T-helper 2 cell treated with Interferon-gamma antibody and Interleukin-4, amounts not matched to agents 5 μg/mL and 100 μg/mL, for 36 hours (primary cell): ENCODE measurements at regions not wholly inside any gene's neighbourhood (a gene's known extent, or its start where the extent isn't known, plus 50 kb on each side); places are given as distances from the start of the nearest gene placed in this dataset.
A peak's percentile ranks its signal among the peaks of the same experiment; 100 is the strongest.
"Not testable (repeated sequence)": the region's sequence is repeated elsewhere in the genome, so short reads cannot be mapped to it uniquely, and the experiment has no call there.

Experiments
- DNase-seq: peaks from one replicate; pipeline ENCODE4 v3.0.0; 2021; ENCODE audit warnings: low spot score
- H3K27ac Mint-ChIP-seq: one replicate; pipeline ENCODE4 v1.8.0; 2021; ENCODE audit warnings: mild to moderate bottlenecking, mixed read lengths
- H3K27me3 Mint-ChIP-seq: one replicate; pipeline ENCODE4 v1.8.0; 2021; ENCODE audit warnings: low read depth, mixed read lengths
- H3K36me3 Mint-ChIP-seq: one replicate; pipeline ENCODE4 v1.8.0; 2021; ENCODE audit warnings: low read depth, mixed read lengths
- H3K4me1 Mint-ChIP-seq: one replicate; pipeline ENCODE4 v1.8.0; 2021; ENCODE audit warnings: low read depth, mixed read lengths
- H3K4me3 Mint-ChIP-seq: one replicate; pipeline ENCODE4 v1.8.0; 2022; ENCODE audit warnings: mild to moderate bottlenecking, moderate library complexity, mixed read lengths
- H3K9me3 Mint-ChIP-seq: one replicate; pipeline ENCODE4 v1.8.0; 2021; ENCODE audit warnings: mixed read lengths

GRCh38 chr2:121063471-121063870 is 221.5 kb downstream of the TFCP2L1 start:
- Mint-ChIP-seq H3K4me1 (no peaks in the 10 kb centered on the region), H3K36me3 (no peaks in the 10 kb centered on the region), H3K4me3 (no peak overlapping the region), H3K27me3 (no peaks in the 10 kb centered on the region), H3K27ac (no peak overlapping the region), H3K9me3 (no peaks in the 10 kb centered on the region)
- no peak for DNase-seq

DNA sequence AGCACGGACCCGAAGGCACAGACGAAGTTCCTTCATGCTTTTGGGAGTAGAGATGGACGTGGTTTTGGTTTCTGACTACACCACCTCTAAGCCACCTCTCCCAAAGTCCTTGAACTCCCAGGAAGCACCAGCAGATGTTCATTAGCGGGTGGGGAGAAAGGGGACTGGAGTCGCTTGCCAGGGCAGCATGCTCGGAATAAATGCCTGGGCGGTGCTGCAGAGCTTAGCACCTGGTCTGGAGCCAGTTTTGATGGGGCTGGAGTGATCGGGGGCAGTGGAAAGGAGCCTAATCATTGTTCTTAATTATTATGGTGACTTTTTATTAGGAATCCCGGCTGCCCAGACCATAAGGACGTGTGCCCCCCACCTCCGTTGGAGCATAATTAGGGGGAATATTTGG is 220.8 kb downstream of the TFCP2L1 start:
- Mint-ChIP-seq H3K27ac (no peak overlapping the region), H3K4me1 (no peaks in the 10 kb centered on the region)

GRCh38 chr2:121065239-121065638 is 219.8 kb downstream of the TFCP2L1 start:
- DNase-seq, result no peak
- no peak overlapping the region for H3K27ac Mint-ChIP-seq
- no peak overlapping the region for H3K4me3 Mint-ChIP-seq
- H3K36me3 Mint-ChIP-seq, result no peaks in the 10 kb centered on the region
- no peaks in the 10 kb centered on the region for H3K27me3 Mint-ChIP-seq
- H3K9me3 Mint-ChIP-seq, result no peaks in the 10 kb centered on the region
- no peaks in the 10 kb centered on the region for H3K4me1 Mint-ChIP-seq

More for the DNA sequence above, 220.8 kb downstream of the TFCP2L1 start:
- Mint-ChIP-seq H3K36me3 (no peaks in the 10 kb centered on the region), H3K27me3 (no peaks in the 10 kb centered on the region), H3K4me3 (no peak overlapping the region), H3K9me3 (no peaks in the 10 kb centered on the region)
- no peak for DNase-seq

- no peak for DNase-seq
- no peaks in the 10 kb centered on the region for H3K36me3 Mint-ChIP-seq
- H3K9me3 Mint-ChIP-seq, result no peaks in the 10 kb centered on the region
- H3K27me3 Mint-ChIP-seq, result no peaks in the 10 kb centered on the region
- no peak overlapping the region for H3K4me3 Mint-ChIP-seq
- no peaks in the 10 kb centered on the region for H3K4me1 Mint-ChIP-seq
- H3K27ac Mint-ChIP-seq, result no peak overlapping the region
Observed at GRCh38 chr2:121066526-121066925, 218.5 kb downstream of the TFCP2L1 start.

DNA sequence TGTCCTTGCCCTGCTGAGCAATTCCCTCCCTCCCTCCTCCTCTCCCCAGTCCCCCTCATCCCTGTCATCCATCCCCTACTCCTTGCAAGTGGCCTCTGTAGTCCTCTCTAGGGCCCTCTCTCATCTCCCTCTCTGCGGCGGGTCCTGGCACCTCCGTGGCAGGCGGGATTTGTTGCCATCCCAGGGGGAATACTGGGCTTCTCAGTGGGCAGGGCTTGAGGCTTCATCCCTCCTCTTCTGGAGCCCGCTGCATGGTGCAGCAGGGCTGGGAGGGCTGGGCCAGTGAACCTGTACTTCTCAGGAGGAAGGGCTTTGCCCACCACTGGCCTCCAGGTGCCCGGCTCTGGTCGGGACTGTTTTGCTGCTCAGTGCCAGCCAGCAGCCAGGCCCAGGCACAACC is 216.2 kb downstream of the TFCP2L1 start:
- Mint-ChIP-seq H3K9me3 (no peaks in the 10 kb centered on the region), H3K36me3 (no peaks in the 10 kb centered on the region), H3K27ac (no peak overlapping the region), H3K4me1 (no peaks in the 10 kb centered on the region), H3K4me3 (no peak overlapping the region), H3K27me3 (peaks cover 2% of the 10 kb centered on the region)
- no peak for DNase-seq

DNA sequence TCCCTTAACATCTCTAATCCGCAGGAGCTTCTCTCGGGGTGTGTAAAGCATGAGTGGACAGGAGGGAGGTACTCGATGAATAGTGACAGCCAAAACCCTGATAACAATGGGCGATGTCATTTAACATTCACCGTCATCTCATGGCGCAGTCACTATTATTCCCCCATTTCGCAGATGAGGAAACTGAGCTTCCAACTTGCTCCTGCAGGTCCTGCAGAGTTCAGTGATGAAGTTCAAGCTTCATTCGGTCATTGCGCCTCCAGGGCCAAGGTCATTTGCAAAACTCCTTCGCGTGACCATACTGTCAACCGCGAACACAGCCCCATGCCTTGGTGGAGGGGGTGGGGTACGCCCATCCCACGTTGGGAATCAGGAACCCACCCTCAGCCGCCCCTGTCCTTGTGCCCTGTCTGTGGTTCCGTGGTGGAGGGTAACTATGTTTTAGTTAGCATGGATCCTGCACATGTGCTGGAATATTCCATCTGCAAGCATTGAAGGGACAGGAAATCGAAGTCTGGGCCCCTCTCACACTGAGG is 215.5 kb downstream of the TFCP2L1 start:
- Mint-ChIP-seq H3K4me1 (no peaks in the 10 kb centered on the region), H3K9me3 (no peaks in the 10 kb centered on the region), H3K27me3 (peaks cover 5% of the 10 kb centered on the region), H3K27ac (no peak overlapping the region), H3K36me3 (no peaks in the 10 kb centered on the region), H3K4me3 (no peak overlapping the region)
- DNase-seq, result no peak

DNA sequence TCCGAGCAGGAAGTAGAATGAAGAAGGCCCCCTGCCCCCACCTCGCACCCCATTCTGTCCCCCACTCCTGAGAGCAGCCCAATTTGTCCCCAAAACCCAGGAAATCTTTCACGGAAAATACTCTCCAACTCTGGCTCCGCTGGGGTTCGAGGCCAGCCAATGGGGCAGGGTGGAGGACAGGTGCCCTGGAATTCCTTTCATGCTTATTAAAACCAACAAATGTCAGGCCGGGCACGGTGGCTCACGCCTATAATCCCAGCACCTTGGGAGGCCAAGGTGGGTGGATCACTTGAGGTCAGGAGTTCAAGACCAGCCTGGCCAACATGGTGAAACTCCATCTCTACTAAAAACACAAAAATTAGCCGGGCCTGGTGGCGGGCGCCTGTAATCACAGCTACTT is 214.9 kb downstream of the TFCP2L1 start:
- H3K4me1 Mint-ChIP-seq, H3K4me3 Mint-ChIP-seq, DNase-seq, H3K27ac Mint-ChIP-seq, H3K36me3 Mint-ChIP-seq, H3K9me3 Mint-ChIP-seq: not testable (repeated sequence)
- peaks cover 10% of the 10 kb centered on the region for H3K27me3 Mint-ChIP-seq

- no peaks in the 10 kb centered on the region for H3K36me3 Mint-ChIP-seq
- DNase-seq, result peak; percentile 18
- H3K4me3 Mint-ChIP-seq, result no peak overlapping the region
- no peaks in the 10 kb centered on the region for H3K9me3 Mint-ChIP-seq
- H3K4me1 Mint-ChIP-seq, result no peaks in the 10 kb centered on the region
- H3K27me3 Mint-ChIP-seq, result peaks cover 18% of the 10 kb centered on the region
- H3K27ac Mint-ChIP-seq, result no peak overlapping the region
Observed at GRCh38 chr2:121071034-121071504, 213.9 kb downstream of the TFCP2L1 start.

DNA sequence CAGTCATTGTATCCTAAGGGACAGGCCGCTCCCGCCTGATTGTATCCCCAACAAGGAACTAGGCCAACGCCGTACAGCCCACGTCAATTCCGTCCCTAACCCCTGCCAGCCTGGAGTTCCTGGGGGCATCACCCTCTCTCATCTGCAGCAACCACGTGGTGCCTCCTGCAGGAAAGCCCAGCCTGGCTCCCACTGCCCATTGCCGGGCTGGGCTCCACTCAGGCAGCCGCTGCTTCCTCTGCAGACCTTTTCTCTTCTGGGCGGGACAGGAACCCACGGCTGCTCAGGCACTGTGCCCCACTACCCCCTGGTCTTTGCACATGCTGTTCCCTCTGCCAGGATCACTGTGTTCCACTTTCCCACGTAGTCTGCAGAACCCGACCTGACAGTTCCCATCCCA is 212.2 kb downstream of the TFCP2L1 start:
- peaks cover 24% of the 10 kb centered on the region for H3K27me3 Mint-ChIP-seq
- no peak for DNase-seq
- peaks cover 2% of the 10 kb centered on the region for H3K4me1 Mint-ChIP-seq
- no peak overlapping the region for H3K27ac Mint-ChIP-seq
- no peaks in the 10 kb centered on the region for H3K9me3 Mint-ChIP-seq
- no peak overlapping the region for H3K4me3 Mint-ChIP-seq
- no peaks in the 10 kb centered on the region for H3K36me3 Mint-ChIP-seq

- no peak for DNase-seq
- peaks cover 2% of the 10 kb centered on the region for H3K4me1 Mint-ChIP-seq
- H3K36me3 Mint-ChIP-seq, result no peaks in the 10 kb centered on the region
- H3K27me3 Mint-ChIP-seq, result peaks cover 24% of the 10 kb centered on the region
- H3K4me3 Mint-ChIP-seq, result no peak overlapping the region
- H3K27ac Mint-ChIP-seq, result no peak overlapping the region
- H3K9me3 Mint-ChIP-seq, result no peaks in the 10 kb centered on the region
Observed at GRCh38 chr2:121073320-121074210, 211.4 kb downstream of the TFCP2L1 start.

DNA sequence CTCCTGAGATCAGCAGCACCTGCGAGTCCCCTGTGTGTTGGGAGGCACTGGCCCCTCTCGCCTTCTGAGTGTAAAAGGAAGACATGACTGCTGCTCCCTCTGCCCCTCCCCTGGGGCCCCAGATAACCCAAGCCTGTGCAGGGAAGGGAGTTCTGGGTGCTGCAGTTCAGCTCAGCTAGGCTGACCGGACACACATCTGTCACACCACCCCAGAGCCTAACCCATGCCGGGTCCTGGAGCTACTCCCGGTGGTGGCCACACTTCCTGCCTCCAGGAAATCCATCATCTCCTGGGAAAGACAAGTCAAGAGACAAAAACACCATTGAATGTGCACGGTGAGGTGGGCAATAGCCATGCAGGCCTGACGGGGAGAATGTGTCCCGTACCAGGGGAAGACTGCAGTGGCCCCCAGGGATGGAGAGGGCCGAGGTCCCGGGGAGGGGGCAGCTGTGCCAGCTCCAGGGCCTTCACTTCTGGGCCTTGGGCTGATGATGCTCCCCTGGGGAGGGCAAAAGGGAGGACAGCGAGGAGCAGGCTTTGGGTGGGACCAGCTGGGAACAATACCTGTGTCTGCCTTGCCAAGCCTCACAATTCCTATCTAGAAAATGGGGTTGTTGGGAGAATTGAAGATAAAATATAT is 210.6 kb downstream of the TFCP2L1 start:
- H3K27ac Mint-ChIP-seq, result no peak overlapping the region
- no peak overlapping the region for H3K4me3 Mint-ChIP-seq
- H3K27me3 Mint-ChIP-seq, result peaks cover 24% of the 10 kb centered on the region
- H3K36me3 Mint-ChIP-seq, result no peaks in the 10 kb centered on the region
- peaks cover 2% of the 10 kb centered on the region for H3K4me1 Mint-ChIP-seq
- DNase-seq, result no peak
- H3K9me3 Mint-ChIP-seq, result no peaks in the 10 kb centered on the region

GRCh38 chr2:121075006-121075551 is 209.9 kb downstream of the TFCP2L1 start:
- no peak overlapping the region for H3K27ac Mint-ChIP-seq

GRCh38 chr2:121075641-121076497 is 209.1 kb downstream of the TFCP2L1 start:
- no peaks in the 10 kb centered on the region for H3K36me3 Mint-ChIP-seq
- H3K9me3 Mint-ChIP-seq, result no peaks in the 10 kb centered on the region
- peaks cover 24% of the 10 kb centered on the region for H3K27me3 Mint-ChIP-seq
- no peak overlapping the region for H3K4me3 Mint-ChIP-seq
- no peak for DNase-seq
- peaks cover 2% of the 10 kb centered on the region for H3K4me1 Mint-ChIP-seq
- no peak overlapping the region for H3K27ac Mint-ChIP-seq

More at GRCh38 chr2:121075006-121075551, 209.9 kb downstream of the TFCP2L1 start:
- peaks cover 24% of the 10 kb centered on the region for H3K27me3 Mint-ChIP-seq
- no peaks in the 10 kb centered on the region for H3K9me3 Mint-ChIP-seq
- H3K4me1 Mint-ChIP-seq, result peaks cover 2% of the 10 kb centered on the region
- no peak overlapping the region for H3K4me3 Mint-ChIP-seq
- H3K36me3 Mint-ChIP-seq, result no peaks in the 10 kb centered on the region
- DNase-seq, result peak; percentile 8
